Sigmoid colon (tissue), 6 donors: ENCODE measurements at regions not wholly inside any gene's neighbourhood (a gene's known extent, or its start where the extent isn't known, plus 50 kb on each side); places are given as distances from the start of the nearest gene placed in this dataset.

Experiments
- DNase-seq: peaks from one replicate; pipeline ENCODE4 v3.0.0-alpha.2; 2019
- H3K27ac ChIP-seq, 4 donors: fragments of 200-600 bp; sonication (generic); one replicate each; pipeline ENCODE4 v1.5.1; 2016 to 2019; ENCODE audit warnings: mild to moderate bottlenecking in 1 of 4
- H3K27me3 ChIP-seq, 3 donors: fragments of 200-600 bp; sonication (generic); one replicate each; pipeline ENCODE4 v1.5.1; 2019; ENCODE audit warnings: mild to moderate bottlenecking in 1 of 3
- H3K36me3 ChIP-seq, 4 donors: fragments of 200-600 bp; sonication (generic); one replicate each; pipeline ENCODE4 v1.5.1; 2016 to 2019
- H3K4me1 ChIP-seq, 4 donors: fragments of 200-600 bp; sonication (generic); one replicate each; pipeline ENCODE4 v1.5.1; 2017 to 2019
- H3K4me3 ChIP-seq, 4 donors: fragments of 200-600 bp; sonication (generic); one replicate each; pipeline ENCODE4 v1.5.1; 2017 to 2019; ENCODE audit warnings: mild to moderate bottlenecking in 2 of 4, moderate library complexity in 1 of 4
- H3K9me3 ChIP-seq, 4 donors: fragments of 200-600 bp in 3 of 4; sonication (generic) in 3 of 4; one replicate each; pipeline versions ENCODE4 v1.5.1 to v1.6.1; 2013 to 2019
- CTCF ChIP-seq, 4 experiments: fragments of 450-650 bp in 3 of 4; fragments of 200-600 bp in 1 of 4; IDR thresholded peaks; one replicate each; pipeline ENCODE4 v1.5.1; 2016 to 2019; ENCODE audit warnings: antibody characterized with exemption in 4 of 4, mild to moderate bottlenecking in 3 of 4, moderate library complexity in 2 of 4
- EP300 ChIP-seq, 4 donors: sonication (generic); formaldehyde crosslinking; IDR thresholded peaks; one replicate each; pipeline ENCODE4 v1.6.1; 2017; ENCODE audit warnings: antibody characterized with exemption in 4 of 4
- POLR2A ChIP-seq, 2 donors: fragments of 450-650 bp; IDR thresholded peaks; one replicate each; pipeline ENCODE4 v1.6.1; 2016; ENCODE audit warnings: antibody characterized with exemption in 2 of 2, mild to moderate bottlenecking in 2 of 2, moderate library complexity in 2 of 2
- POLR2AphosphoS5 ChIP-seq, 4 donors: sonication (generic); formaldehyde crosslinking; IDR thresholded peaks; one replicate each; pipeline ENCODE4 v1.6.1; 2017; ENCODE audit warnings: antibody characterized with exemption in 4 of 4
- WGBS, 2 donors: extraction: QIAGEN DNeasy Blood & Tissue Kit; methylation state at CpG; one replicate each; pipeline ENCODE4 v1.1.7; 2013; 5-methylcytosine and 5-hydroxymethylcytosine counted together
- intact Hi-C: fragments of 100-400 bp; cut with DNase I; formaldehyde crosslinking; loops from one replicate; pipeline ENCODE4 v1.15.1; 2023
- donor health status: healthy with polysubstance abuse.
- donor health status: healthy.

- Histone ChIP-seq H3K4me1 (no peaks in the 10 kb centered on the region), H3K27ac (no peak overlapping the region), H3K4me3 (no peak overlapping the region), H3K9me3 (peaks cover 0 to 9% (median 3%) of the 10 kb centered on the region in 4 donors), H3K36me3 (no peaks in the 10 kb centered on the region), H3K27me3 (peaks cover 0 to 7% (median 0%) of the 10 kb centered on the region in 3 donors)
- TF ChIP-seq EP300 (IDR thresholded peaks at IDR 0.05), result no peak
- TF ChIP-seq CTCF (IDR thresholded peaks at IDR 0.05), result no peak
- no peak for TF ChIP-seq POLR2A (IDR thresholded peaks at IDR 0.05)
- no peak for TF ChIP-seq POLR2AphosphoS5 (IDR thresholded peaks at IDR 0.05)
- DNase-seq, result no peak
- intact Hi-C loops, result no loop called here
These were observed 729.4 kb downstream of the MATN1 start for GRCh38 chr1:29993950-29994349.

- Histone ChIP-seq H3K27ac (no peak overlapping the region), H3K4me3 (no peak overlapping the region), H3K4me1 (no peaks in the 10 kb centered on the region), H3K9me3 (peaks cover 0 to 9% (median 3%) of the 10 kb centered on the region in 4 donors), H3K36me3 (no peaks in the 10 kb centered on the region), H3K27me3 (peaks cover 0 to 7% (median 0%) of the 10 kb centered on the region in 3 donors)
- TF ChIP-seq POLR2A (IDR thresholded peaks at IDR 0.05), result no peak
- no peak for TF ChIP-seq CTCF (IDR thresholded peaks at IDR 0.05)
- no peak for TF ChIP-seq POLR2AphosphoS5 (IDR thresholded peaks at IDR 0.05)
- TF ChIP-seq EP300 (IDR thresholded peaks at IDR 0.05), result no peak
- 83 to 92% methylated on average over 3 of the region's 3 CpGs for WGBS, 2 donors
- no peak for DNase-seq
- intact Hi-C loops, result no loop called here
These were observed 731.6 kb downstream of the MATN1 start for GRCh38 chr1:29991815-29992214.

GRCh38 chr1:29991025-29991424 lies 732.4 kb downstream of the MATN1 start:
- WGBS, 2 donors, result 49 to 64% methylated on average over 15 of the region's 15 CpGs
- peaks cover 0 to 9% (median 3%) of the 10 kb centered on the region in 4 donors for H3K9me3 ChIP-seq
- TF ChIP-seq EP300 (IDR thresholded peaks at IDR 0.05), result no peak
- TF ChIP-seq POLR2AphosphoS5 (IDR thresholded peaks at IDR 0.05), result no peak
- H3K36me3 ChIP-seq, result no peaks in the 10 kb centered on the region
- intact Hi-C loops, result no loop called here
- no peak overlapping the region for H3K27ac ChIP-seq
- H3K4me3 ChIP-seq, result no peak overlapping the region
- no peaks in the 10 kb centered on the region for H3K4me1 ChIP-seq
- H3K27me3 ChIP-seq, result peaks cover 0 to 7% (median 0%) of the 10 kb centered on the region in 3 donors
- no peak for DNase-seq

GRCh38 chr1:29990304-29990703 lies 733.1 kb downstream of the MATN1 start:
- Histone ChIP-seq H3K36me3 (no peaks in the 10 kb centered on the region), H3K27ac (no peak overlapping the region), H3K4me3 (no peak overlapping the region), H3K27me3 (peaks cover 0 to 7% (median 0%) of the 10 kb centered on the region in 3 donors), H3K4me1 (no peaks in the 10 kb centered on the region), H3K9me3 (peaks cover 0 to 9% (median 3%) of the 10 kb centered on the region in 4 donors)
- WGBS, 2 donors, result 85 to 87% methylated on average over 8 of the region's 8 CpGs
- TF ChIP-seq POLR2A (IDR thresholded peaks at IDR 0.05) (no peak), POLR2AphosphoS5 (IDR thresholded peaks at IDR 0.05) (no peak), EP300 (IDR thresholded peaks at IDR 0.05) (no peak), CTCF (IDR thresholded peaks at IDR 0.05) (no peak)
- intact Hi-C loops, result no loop called here
- DNase-seq, result no peak

DNA sequence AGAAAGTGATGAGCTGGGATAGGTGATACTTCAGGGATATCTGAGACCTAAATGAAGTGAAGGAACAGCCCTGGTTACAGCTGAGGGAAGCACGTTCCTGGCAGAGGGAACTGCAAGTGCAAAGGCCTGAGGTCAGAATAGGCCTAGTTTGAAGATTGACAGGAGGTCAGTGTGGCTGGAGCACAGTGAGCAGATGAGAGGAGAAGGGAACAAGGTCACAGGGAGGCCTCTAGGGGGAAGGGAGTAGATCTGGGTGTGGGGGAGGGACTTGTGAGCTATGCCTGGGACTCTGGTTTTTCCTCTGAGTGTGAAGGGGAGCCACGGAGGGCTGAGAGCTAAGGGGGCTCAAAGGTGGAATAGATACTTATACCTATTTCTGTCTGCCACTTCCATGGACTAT lies 736.4 kb downstream of the MATN1 start:
- 67 to 72% methylated on average over 2 of the region's 2 CpGs for WGBS, 2 donors
- Histone ChIP-seq H3K4me1 (no peaks in the 10 kb centered on the region), H3K36me3 (no peaks in the 10 kb centered on the region), H3K4me3 (no peak overlapping the region), H3K27me3 (peaks cover 0 to 7% (median 0%) of the 10 kb centered on the region in 3 donors), H3K9me3 (no peaks in the 10 kb centered on the region), H3K27ac (no peak overlapping the region)
- TF ChIP-seq CTCF (IDR thresholded peaks at IDR 0.05), result no peak
- TF ChIP-seq POLR2AphosphoS5 (IDR thresholded peaks at IDR 0.05), result no peak
- TF ChIP-seq EP300 (IDR thresholded peaks at IDR 0.05), result no peak
- no peak for TF ChIP-seq POLR2A (IDR thresholded peaks at IDR 0.05)
- intact Hi-C loops, result no loop called here
- no peak for DNase-seq
